Testis (tissue), 2 donors: ENCODE measurements at regions not wholly inside any gene's neighbourhood (a gene's known extent, or its start where the extent isn't known, plus 50 kb on each side); places are given as distances from the start of the nearest gene placed in this dataset.

Experiments
- DNase-seq: peaks from one replicate; pipeline ENCODE4 v3.0.0-alpha.2; 2019
- H3K27ac ChIP-seq, 2 donors: fragments of 200-600 bp; sonication (generic); one replicate each; pipeline ENCODE4 v1.5.1; 2019
- H3K27me3 ChIP-seq: fragments of 200-600 bp; sonication (generic); one replicate; pipeline ENCODE4 v1.5.1; 2019
- H3K36me3 ChIP-seq: fragments of 200-600 bp; sonication (generic); one replicate; pipeline ENCODE4 v1.5.1; 2017; ENCODE audit warnings: low read depth; ENCODE audit errors: missing control alignments
- H3K4me1 ChIP-seq: fragments of 200-600 bp; sonication (generic); one replicate; pipeline ENCODE4 v1.5.1; 2019
- H3K4me3 ChIP-seq, 2 donors: fragments of 200-600 bp; sonication (generic); one replicate each; pipeline ENCODE4 v1.5.1; 2017 to 2019
- H3K9me3 ChIP-seq: fragments of 200-600 bp; sonication (generic); one replicate; pipeline ENCODE4 v1.5.1; 2017
- POLR2A ChIP-seq: fragments of 450-650 bp; IDR thresholded peaks from one replicate; pipeline ENCODE4 v1.6.1; 2017; ENCODE audit warnings: antibody characterized with exemption, mild to moderate bottlenecking, moderate library complexity
- WGBS, 2 donors: methylation state at CpG; one replicate each; pipeline ENCODE4 v1.1.5; 2018; 5-methylcytosine and 5-hydroxymethylcytosine counted together
- intact Hi-C: fragments of 100-400 bp; cut with DNase I; formaldehyde crosslinking; loops from one replicate; pipeline ENCODE4 v1.15.1; 2023; ENCODE audit warnings: low total_unique reads
- TF ChIP-seq, protein P1 (sequence below), 3 experiments: fragments of 450-650 bp in 2 of 3; fragments of 200-600 bp in 1 of 3; sonication (generic) in 1 of 3; IDR thresholded peaks; one replicate each; pipeline ENCODE4 v1.5.1; 2016 to 2019; ENCODE audit warnings: antibody characterized with exemption in 3 of 3, mild to moderate bottlenecking in 2 of 3, moderate library complexity in 1 of 3

- TF ChIP-seq, protein P1, sequence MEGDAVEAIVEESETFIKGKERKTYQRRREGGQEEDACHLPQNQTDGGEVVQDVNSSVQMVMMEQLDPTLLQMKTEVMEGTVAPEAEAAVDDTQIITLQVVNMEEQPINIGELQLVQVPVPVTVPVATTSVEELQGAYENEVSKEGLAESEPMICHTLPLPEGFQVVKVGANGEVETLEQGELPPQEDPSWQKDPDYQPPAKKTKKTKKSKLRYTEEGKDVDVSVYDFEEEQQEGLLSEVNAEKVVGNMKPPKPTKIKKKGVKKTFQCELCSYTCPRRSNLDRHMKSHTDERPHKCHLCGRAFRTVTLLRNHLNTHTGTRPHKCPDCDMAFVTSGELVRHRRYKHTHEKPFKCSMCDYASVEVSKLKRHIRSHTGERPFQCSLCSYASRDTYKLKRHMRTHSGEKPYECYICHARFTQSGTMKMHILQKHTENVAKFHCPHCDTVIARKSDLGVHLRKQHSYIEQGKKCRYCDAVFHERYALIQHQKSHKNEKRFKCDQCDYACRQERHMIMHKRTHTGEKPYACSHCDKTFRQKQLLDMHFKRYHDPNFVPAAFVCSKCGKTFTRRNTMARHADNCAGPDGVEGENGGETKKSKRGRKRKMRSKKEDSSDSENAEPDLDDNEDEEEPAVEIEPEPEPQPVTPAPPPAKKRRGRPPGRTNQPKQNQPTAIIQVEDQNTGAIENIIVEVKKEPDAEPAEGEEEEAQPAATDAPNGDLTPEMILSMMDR (IDR thresholded peaks at IDR 0.05), result no peak
- TF ChIP-seq POLR2A, result no peak
Measured at GRCh38 chr6:132016396-132016795, 65.2 kb upstream of the CCN2 start.

DNA sequence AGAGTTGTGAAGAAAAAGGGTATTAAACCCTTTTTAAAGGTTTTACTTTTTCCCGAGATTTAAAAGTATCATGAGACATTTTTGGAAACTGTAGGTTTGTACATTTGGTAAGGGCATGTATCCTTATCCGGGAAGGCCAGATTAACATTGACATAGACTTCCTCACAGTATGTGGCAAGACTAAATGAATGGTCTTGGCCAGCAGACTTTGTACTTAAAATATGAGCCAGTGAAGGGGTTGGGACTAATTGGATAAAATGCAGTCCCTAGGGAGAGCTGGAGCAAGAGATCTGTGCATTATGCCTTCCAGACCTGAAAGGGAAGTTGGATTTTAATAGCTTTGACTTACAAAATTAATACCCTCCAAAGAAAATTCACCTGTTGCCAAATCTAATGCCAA lies 60.4 kb upstream of the CCN2 start:
- Histone ChIP-seq H3K36me3 (no peaks in the 10 kb centered on the region), H3K4me1 (no peaks in the 10 kb centered on the region), H3K4me3 (no peak overlapping the region), H3K9me3 (no peaks in the 10 kb centered on the region), H3K27ac (no peak overlapping the region), H3K27me3 (no peaks in the 10 kb centered on the region)
- TF ChIP-seq, protein P1 (IDR thresholded peaks at IDR 0.05), result no peak
- no peak for TF ChIP-seq POLR2A
- intact Hi-C loops, result no loop called here
- DNase-seq, result no peak
- WGBS, 2 donors, result 51 to 57% methylated on average over 2 of the region's 2 CpGs

More at GRCh38 chr6:132016396-132016795, 65.2 kb upstream of the CCN2 start:
- 90 to 97% methylated on average over 1 of the region's 1 CpG for WGBS, 2 donors
- Histone ChIP-seq H3K27ac (no peak overlapping the region), H3K36me3 (no peaks in the 10 kb centered on the region), H3K4me1 (peaks cover 8% of the 10 kb centered on the region), H3K4me3 (no peak overlapping the region), H3K27me3 (no peaks in the 10 kb centered on the region), H3K9me3 (no peaks in the 10 kb centered on the region)
- DNase-seq, result no peak
- intact Hi-C loops, result no loop called here

- Histone ChIP-seq H3K36me3 (no peaks in the 10 kb centered on the region), H3K4me3 (no peak overlapping the region), H3K9me3 (no peaks in the 10 kb centered on the region), H3K27me3 (no peaks in the 10 kb centered on the region), H3K27ac (no peak overlapping the region), H3K4me1 (no peaks in the 10 kb centered on the region)
- intact Hi-C loops, result no loop called here
- DNase-seq, result no peak
- TF ChIP-seq POLR2A, result no peak
- TF ChIP-seq, protein P1 (IDR thresholded peaks at IDR 0.05), result no peak
Measured at GRCh38 chr6:132009175-132009574, 58.0 kb upstream of the CCN2 start.

DNA sequence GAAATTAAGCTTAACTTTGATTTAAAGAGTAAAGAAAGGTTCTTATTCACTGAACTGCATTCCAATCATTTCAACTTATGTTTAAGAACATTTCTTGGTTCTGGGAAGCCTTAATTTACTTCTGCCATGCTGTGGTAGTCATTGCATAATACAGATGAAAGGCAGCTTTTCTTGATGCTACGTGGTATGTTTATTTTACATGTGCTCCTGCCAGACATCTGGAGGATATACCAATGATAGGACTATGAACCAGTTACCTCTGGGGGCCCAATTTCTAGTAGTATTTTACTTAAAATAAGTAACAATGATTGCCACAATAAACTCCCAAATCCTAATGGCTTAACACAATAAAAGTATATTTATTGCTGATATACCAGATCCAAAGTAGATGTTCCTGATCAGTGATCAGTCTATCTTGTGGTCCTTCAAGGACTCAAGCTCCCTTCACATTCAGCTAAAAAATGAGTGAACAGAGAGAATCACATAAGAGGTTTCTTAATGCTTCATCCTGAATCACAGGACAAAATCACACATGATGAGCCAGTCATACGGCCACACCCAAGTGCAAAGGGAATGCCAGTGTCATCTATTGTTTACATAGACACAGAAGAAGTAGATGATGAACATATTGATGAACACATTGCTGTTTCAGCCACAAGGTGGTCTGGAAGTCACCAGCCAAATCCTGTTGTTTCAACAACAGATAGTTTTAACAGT lies 56.5 kb upstream of the CCN2 start:
- 91 to 100% methylated on average over 2 of the region's 2 CpGs for WGBS, 2 donors
- TF ChIP-seq, protein P1 (IDR thresholded peaks at IDR 0.05), result no peak
- TF ChIP-seq POLR2A, result no peak

DNA sequence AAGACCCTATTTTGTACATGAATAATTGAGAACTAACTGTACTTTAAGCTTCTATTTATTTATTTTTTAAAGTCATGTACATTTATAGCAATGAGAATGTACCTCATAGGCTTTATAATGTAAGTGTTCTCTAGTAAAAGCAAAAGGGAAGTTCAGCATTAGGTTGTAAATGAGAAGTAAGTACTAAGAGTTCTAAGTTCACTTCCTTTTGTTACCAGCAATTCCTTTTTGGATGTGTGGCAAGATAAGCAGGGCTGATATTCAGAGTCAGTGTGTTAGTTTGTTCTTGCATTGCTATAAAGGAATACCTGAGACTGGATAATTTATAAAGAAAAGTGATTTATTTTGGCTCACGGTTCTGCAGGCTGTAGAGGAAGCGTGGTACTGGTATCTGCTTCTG lies 54.0 kb upstream of the CCN2 start:
- H3K27me3 ChIP-seq, result no peaks in the 10 kb centered on the region
- H3K4me1 ChIP-seq, result no peaks in the 10 kb centered on the region
- no peaks in the 10 kb centered on the region for H3K36me3 ChIP-seq
- H3K27ac ChIP-seq, result no peak overlapping the region
- TF ChIP-seq, protein P1 (IDR thresholded peaks at IDR 0.05), result no peak
- TF ChIP-seq POLR2A, result no peak
- H3K9me3 ChIP-seq, result no peaks in the 10 kb centered on the region
- DNase-seq, result no peak
- intact Hi-C loops, result no loop called here
- no peak overlapping the region for H3K4me3 ChIP-seq
- WGBS, 2 donors, result 78 to 89% methylated on average over 2 of the region's 2 CpGs

More for the DNA sequence above, 56.5 kb upstream of the CCN2 start:
- intact Hi-C loops, result no loop called here
- Histone ChIP-seq H3K4me1 (no peaks in the 10 kb centered on the region), H3K9me3 (no peaks in the 10 kb centered on the region), H3K27me3 (no peaks in the 10 kb centered on the region), H3K4me3 (no peak overlapping the region), H3K27ac (no peak overlapping the region), H3K36me3 (no peaks in the 10 kb centered on the region)
- no peak for DNase-seq
